GM18951 (cell line): ENCODE measurements at regions not wholly inside any gene's neighbourhood (a gene's known extent, or its start where the extent isn't known, plus 50 kb on each side); places are given as distances from the start of the nearest gene placed in this dataset.

Experiments used
- POLR2A ChIP-seq: IDR thresholded peaks from 4 replicates; pipeline ENCODE4 v1.6.1; 2011; ENCODE audit warnings: mild to moderate bottlenecking; ENCODE audit not compliant: insufficient read length, insufficient read depth; ENCODE audit errors: extremely low read depth
- in situ Hi-C: fragments of 300-500 bp; cut with MboI; formaldehyde crosslinking; loops from one replicate; pipeline ENCODE4 v1.12.0; 2022; ENCODE audit warnings: low sequenced_read_pairs, mixed read lengths, inconsistent platforms; ENCODE audit not compliant: unreplicated experiment

DNA sequence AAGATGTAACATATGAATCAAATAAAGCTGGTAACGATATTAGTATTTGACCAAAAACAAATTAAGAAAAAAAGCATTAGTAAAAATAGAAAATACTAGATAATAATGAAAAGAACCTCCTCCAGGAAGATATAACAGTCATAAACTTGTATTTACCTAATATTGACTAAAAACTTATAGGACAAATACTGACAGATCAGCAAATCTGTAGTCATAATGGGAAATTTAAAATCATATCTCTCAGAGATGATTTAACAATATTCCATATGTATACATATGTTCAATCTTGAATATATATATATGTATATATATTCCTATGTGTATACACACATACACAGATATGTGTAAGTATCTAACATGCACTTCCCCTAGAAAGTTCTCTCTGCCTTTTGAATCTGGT is 52.0 kb upstream of the FGGY start:
- TF ChIP-seq POLR2A, result no peak
- in situ Hi-C loops, result no loop called here
